ENCODE measurements at regions not wholly inside any gene's neighbourhood (a gene's known extent, or its start where the extent isn't known, plus 50 kb on each side); places are given as distances from the start of the nearest gene placed in this dataset.

- H3K9ac ChIP-seq (ENCODE audit: low read length in 3 of 3) = no peak overlapping the region
- H3K36me3 ChIP-seq (ENCODE audit: control insufficient read depth in 2 of 3, insufficient read depth in 3 of 3, low read length in 3 of 3) = no peaks in the 10 kb centered on the region
- H3K27ac ChIP-seq (ENCODE audit: low read depth in 2 of 2, low read length in 2 of 2) = no peak overlapping the region
- no peak for FAIRE-seq
- no peak for TF ChIP-seq CTCF (IDR thresholded peaks at IDR 0.05; ENCODE audit: borderline replicate concordance, extremely low read depth, insufficient read depth)
- no peak overlapping the region for H3K4me3 ChIP-seq (ENCODE audit: low read length in 3 of 3)
- peaks cover 0 to 2% (median 0%) of the 10 kb centered on the region in 3 donors for H3K9me3 ChIP-seq (ENCODE audit: control insufficient read depth in 2 of 3, insufficient read depth in 1 of 3, low read length in 3 of 3)
- H3K4me1 ChIP-seq (ENCODE audit: control insufficient read depth in 2 of 3, insufficient read depth in 2 of 3, low read depth in 1 of 3, low read length in 3 of 3) = no peaks in the 10 kb centered on the region
- DNase-seq = no peak
- H3K27me3 ChIP-seq (ENCODE audit: control insufficient read depth, insufficient read depth, low read length) = no peaks in the 10 kb centered on the region
- intact Hi-C loops (cut with DNase I) = no loop called here
Measured at GRCh38 chr13:40460116-40460515, 206.3 kb downstream of the FOXO1 start.

GRCh38 chr13:40464337-40465014 lies 202.0 kb downstream of the FOXO1 start:
- Histone ChIP-seq H3K36me3 (ENCODE audit: control insufficient read depth in 2 of 3, insufficient read depth in 3 of 3, low read length in 3 of 3) (no peaks in the 10 kb centered on the region), H3K4me3 (ENCODE audit: low read length in 3 of 3) (no peak overlapping the region), H3K27ac (ENCODE audit: low read depth in 2 of 2, low read length in 2 of 2) (no peak overlapping the region), H3K4me1 (ENCODE audit: control insufficient read depth in 2 of 3, insufficient read depth in 2 of 3, low read depth in 1 of 3, low read length in 3 of 3) (no peaks in the 10 kb centered on the region), H3K9me3 (ENCODE audit: control insufficient read depth in 2 of 3, insufficient read depth in 1 of 3, low read length in 3 of 3) (peaks cover 0 to 2% (median 0%) of the 10 kb centered on the region in 3 donors), H3K9ac (ENCODE audit: low read length in 3 of 3) (no peak overlapping the region), H3K27me3 (ENCODE audit: control insufficient read depth, insufficient read depth, low read length) (no peaks in the 10 kb centered on the region)
- DNase-seq (no peak), FAIRE-seq (no peak)
- TF ChIP-seq CTCF (IDR thresholded peaks at IDR 0.05; ENCODE audit: borderline replicate concordance, extremely low read depth, insufficient read depth) = no peak
- intact Hi-C loops (cut with DNase I) = no loop called here

- FAIRE-seq = no peak
Measured at GRCh38 chr13:40465015-40465390, 201.4 kb downstream of the FOXO1 start.

More at GRCh38 chr13:40465015-40465390, 201.4 kb downstream of the FOXO1 start:
- no peak for DNase-seq
- Histone ChIP-seq H3K27me3 (ENCODE audit: control insufficient read depth, insufficient read depth, low read length) (no peaks in the 10 kb centered on the region), H3K4me3 (ENCODE audit: low read length in 3 of 3) (no peak overlapping the region), H3K36me3 (ENCODE audit: control insufficient read depth in 2 of 3, insufficient read depth in 3 of 3, low read length in 3 of 3) (no peaks in the 10 kb centered on the region), H3K9me3 (ENCODE audit: control insufficient read depth in 2 of 3, insufficient read depth in 1 of 3, low read length in 3 of 3) (peaks cover 0 to 2% (median 0%) of the 10 kb centered on the region in 3 donors), H3K4me1 (ENCODE audit: control insufficient read depth in 2 of 3, insufficient read depth in 2 of 3, low read depth in 1 of 3, low read length in 3 of 3) (no peaks in the 10 kb centered on the region), H3K27ac (ENCODE audit: low read depth in 2 of 2, low read length in 2 of 2) (no peak overlapping the region), H3K9ac (ENCODE audit: low read length in 3 of 3) (no peak overlapping the region)
- TF ChIP-seq CTCF (IDR thresholded peaks at IDR 0.05; ENCODE audit: borderline replicate concordance, extremely low read depth, insufficient read depth) = no peak
- intact Hi-C loops (cut with DNase I) = no loop called here
